SJCRH30 (cell line): ENCODE measurements at regions not wholly inside any gene's neighbourhood (a gene's known extent, or its start where the extent isn't known, plus 50 kb on each side); places are given as distances from the start of the nearest gene placed in this dataset.
"Not testable (repeated sequence)": the region's sequence is repeated elsewhere in the genome, so short reads cannot be mapped to it uniquely, and the experiment has no call there.

Experiments used
- DNase-seq, 2 experiments: peaks; one replicate each; pipeline ENCODE4 v3.0.0-alpha.2; 2015 to 2020
- H3K27ac ChIP-seq: fragments of 250-450 bp; sonication (Bioruptor Pico); 2 replicates; pipeline ENCODE4 v1.5.1; 2020; ENCODE audit warnings: mild to moderate bottlenecking, moderate library complexity
- H3K27me3 ChIP-seq: fragments of 250-450 bp; sonication (Bioruptor Pico); 2 replicates; pipeline ENCODE4 v1.5.1; 2020; ENCODE audit warnings: mild to moderate bottlenecking, moderate library complexity
- H3K36me3 ChIP-seq: fragments of 250-450 bp; sonication (Bioruptor Pico); 2 replicates; pipeline ENCODE4 v1.5.1; 2020; ENCODE audit warnings: mild to moderate bottlenecking, moderate library complexity
- H3K4me1 ChIP-seq: fragments of 250-450 bp; sonication (Bioruptor Pico); 2 replicates; pipeline ENCODE4 v1.5.1; 2020; ENCODE audit warnings: mild to moderate bottlenecking, moderate library complexity
- H3K4me3 ChIP-seq: fragments of 250-450 bp; sonication (Bioruptor Pico); 2 replicates; pipeline ENCODE4 v1.5.1; 2020; ENCODE audit warnings: mild to moderate bottlenecking, moderate library complexity
- H3K9me3 ChIP-seq: fragments of 250-450 bp; sonication (Bioruptor Pico); replicated peaks from 2 replicates; pipeline ENCODE4 v1.5.1; 2020; ENCODE audit warnings: mild to moderate bottlenecking, moderate library complexity

DNA sequence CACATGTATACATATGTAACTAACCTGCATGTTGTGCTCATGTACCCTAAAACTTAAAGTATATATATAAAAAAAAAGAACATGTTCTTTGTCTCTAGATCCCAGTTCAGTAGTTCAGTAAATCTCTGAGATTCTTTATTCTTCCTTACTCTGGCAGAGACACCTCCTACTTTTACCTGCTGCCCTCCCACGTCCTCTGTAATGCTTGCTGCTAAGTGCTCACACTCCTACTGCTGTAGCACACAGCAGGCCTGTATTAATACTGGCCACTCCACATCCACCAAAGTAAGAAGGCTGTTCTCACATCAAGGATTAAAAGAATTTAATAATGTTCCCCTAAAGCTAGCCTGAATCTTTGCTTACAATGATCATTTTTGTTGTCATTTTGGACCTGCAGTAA lies 648.4 kb upstream of the EYS start:
- H3K27ac ChIP-seq, result no peak overlapping the region
- no peaks in the 10 kb centered on the region for H3K36me3 ChIP-seq
- no peak overlapping the region for H3K4me3 ChIP-seq
- no peaks in the 10 kb centered on the region for H3K4me1 ChIP-seq
- no peaks in the 10 kb centered on the region for H3K9me3 ChIP-seq
- no peak for DNase-seq
- no peaks in the 10 kb centered on the region for H3K27me3 ChIP-seq

DNA sequence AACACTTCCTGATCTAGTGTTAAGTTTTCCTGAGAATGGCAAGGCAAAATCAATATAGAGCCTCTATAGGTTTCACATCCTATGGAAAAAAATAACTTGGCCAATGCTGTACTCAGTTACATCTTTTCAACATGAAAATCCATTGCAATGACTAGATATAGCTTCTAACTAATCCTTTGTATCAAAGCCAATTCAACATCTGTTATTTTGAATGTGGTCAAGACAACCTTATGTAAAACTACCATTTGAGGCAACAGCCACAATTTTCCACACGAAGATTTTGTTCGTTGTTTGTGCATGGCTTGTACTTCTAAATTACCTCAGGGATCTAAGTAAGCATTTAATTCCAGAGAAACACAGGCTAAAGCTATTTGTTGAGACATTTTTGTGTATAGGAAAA lies 637.8 kb upstream of the EYS start:
- Histone ChIP-seq H3K27me3 (no peaks in the 10 kb centered on the region), H3K4me3 (no peak overlapping the region), H3K27ac (no peak overlapping the region), H3K4me1 (no peaks in the 10 kb centered on the region), H3K36me3 (no peaks in the 10 kb centered on the region), H3K9me3 (no peaks in the 10 kb centered on the region)
- no peak for DNase-seq

DNA sequence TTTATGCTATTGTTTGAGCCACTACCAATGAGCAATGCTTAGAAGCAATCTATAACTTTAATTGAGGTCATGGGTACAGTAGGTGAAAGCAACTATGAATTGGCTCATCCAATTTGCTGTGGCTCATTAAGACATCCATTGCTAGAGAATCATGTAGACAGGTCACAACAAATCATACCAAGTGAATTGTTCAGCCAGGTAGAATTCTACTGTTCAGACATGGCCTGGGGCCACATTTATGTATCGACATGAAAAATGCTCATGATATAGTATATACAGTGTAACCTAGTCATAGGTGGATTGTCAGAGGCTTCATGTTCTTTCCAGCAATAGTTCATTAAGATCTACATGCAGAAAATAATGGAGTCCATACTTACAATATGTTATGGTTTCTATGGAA lies 633.7 kb upstream of the EYS start:
- no peak overlapping the region for H3K4me3 ChIP-seq
- no peaks in the 10 kb centered on the region for H3K27me3 ChIP-seq
- no peak overlapping the region for H3K27ac ChIP-seq
- no peaks in the 10 kb centered on the region for H3K36me3 ChIP-seq
- no peaks in the 10 kb centered on the region for H3K4me1 ChIP-seq
- H3K9me3 ChIP-seq, result no peaks in the 10 kb centered on the region
- DNase-seq, result no peak

DNA sequence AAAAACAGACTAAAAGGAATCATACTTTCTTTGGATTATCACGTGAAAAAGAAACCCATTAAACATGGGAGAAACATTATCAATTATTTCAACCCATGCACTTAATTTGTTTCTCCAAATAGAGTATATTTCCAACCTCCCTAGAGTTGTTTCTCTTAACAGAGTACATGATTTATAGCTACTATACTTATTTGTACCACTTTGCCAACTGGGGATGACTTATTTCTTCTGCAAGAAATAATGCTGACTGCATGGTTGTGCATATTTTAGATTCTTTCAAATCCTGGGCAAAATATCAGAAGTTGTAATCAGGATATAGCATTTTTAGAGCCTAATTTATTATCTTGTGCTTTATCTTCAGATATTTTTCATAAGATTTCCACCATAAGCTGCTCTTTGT lies 629.1 kb upstream of the EYS start:
- Histone ChIP-seq H3K36me3 (no peaks in the 10 kb centered on the region), H3K4me1 (no peaks in the 10 kb centered on the region), H3K27me3 (no peaks in the 10 kb centered on the region)

DNA sequence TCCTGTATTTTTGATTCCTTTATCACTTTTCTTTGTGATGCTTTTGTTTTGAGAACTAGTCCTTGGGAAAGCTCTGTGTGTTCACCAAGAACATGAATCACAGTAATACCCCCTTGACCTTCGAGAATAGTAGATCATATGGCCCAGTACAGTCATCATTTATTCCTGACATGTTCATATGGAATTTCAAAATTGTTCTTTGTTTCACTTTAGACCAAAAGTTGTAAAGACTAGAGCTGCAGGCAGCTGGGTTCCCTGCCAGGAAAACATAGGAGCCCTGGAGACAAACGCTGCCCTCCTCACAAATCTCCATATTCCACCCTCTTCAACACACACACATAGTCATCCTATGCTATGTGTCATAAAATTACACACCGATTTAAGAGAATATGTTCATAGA lies 621.2 kb upstream of the EYS start:
- Histone ChIP-seq H3K27ac (no peak overlapping the region), H3K36me3 (no peaks in the 10 kb centered on the region), H3K4me3 (no peak overlapping the region), H3K9me3 (no peaks in the 10 kb centered on the region), H3K4me1 (no peaks in the 10 kb centered on the region), H3K27me3 (no peaks in the 10 kb centered on the region)
- DNase-seq, result no peak

More for the DNA sequence above, 629.1 kb upstream of the EYS start:
- Histone ChIP-seq H3K27ac (no peak overlapping the region), H3K4me3 (no peak overlapping the region), H3K9me3 (no peaks in the 10 kb centered on the region)
- no peak for DNase-seq

DNA sequence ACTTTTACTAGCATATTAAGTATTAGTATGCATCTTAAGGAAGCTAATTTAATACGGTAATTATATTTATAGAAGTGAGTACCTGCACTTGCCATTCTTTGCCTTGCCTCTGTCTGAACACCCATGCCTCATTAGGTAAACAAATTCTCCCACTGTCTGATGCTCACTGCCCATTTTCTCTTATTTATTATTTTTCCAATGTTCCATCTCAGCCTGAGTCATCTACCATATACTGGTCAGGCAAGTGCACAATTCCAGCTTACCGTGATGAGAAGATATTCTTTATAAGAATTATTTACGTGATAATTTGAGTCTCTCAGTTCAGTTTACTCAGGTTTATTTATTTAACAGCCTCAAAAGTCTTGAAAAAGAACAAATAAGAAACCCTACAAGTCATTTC lies 619.2 kb upstream of the EYS start:
- no peak for DNase-seq
- H3K27ac ChIP-seq, result no peak overlapping the region
- H3K4me1 ChIP-seq, result no peaks in the 10 kb centered on the region

DNA sequence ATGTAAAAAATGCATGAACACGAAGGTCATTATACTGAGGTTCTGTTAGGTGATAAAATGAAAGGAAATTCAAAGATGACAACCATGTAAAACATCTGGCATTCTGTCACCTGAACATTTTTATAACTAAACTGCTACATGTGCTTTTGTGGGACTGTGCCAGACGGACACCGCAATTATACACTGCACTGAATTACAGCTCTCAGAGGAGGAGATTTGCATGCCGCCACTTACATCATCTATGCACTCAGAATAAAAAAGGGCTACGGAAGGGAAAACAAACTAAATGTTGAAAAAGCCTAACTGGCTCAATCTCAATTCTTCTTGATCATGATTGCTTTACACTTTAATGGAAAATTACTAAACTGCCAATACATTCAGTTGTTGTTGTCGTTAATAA lies 614.0 kb upstream of the EYS start:
- Histone ChIP-seq H3K27me3 (0 out of 2 replicates have a peak, but pooled peaks cover 4% of the 10 kb centered on the region), H3K4me1 (no peaks in the 10 kb centered on the region)
- no peak for DNase-seq

More for the DNA sequence above, 619.2 kb upstream of the EYS start:
- no peak overlapping the region for H3K4me3 ChIP-seq
- H3K36me3 ChIP-seq, result no peaks in the 10 kb centered on the region
- no peaks in the 10 kb centered on the region for H3K9me3 ChIP-seq
- no peaks in the 10 kb centered on the region for H3K27me3 ChIP-seq

DNA sequence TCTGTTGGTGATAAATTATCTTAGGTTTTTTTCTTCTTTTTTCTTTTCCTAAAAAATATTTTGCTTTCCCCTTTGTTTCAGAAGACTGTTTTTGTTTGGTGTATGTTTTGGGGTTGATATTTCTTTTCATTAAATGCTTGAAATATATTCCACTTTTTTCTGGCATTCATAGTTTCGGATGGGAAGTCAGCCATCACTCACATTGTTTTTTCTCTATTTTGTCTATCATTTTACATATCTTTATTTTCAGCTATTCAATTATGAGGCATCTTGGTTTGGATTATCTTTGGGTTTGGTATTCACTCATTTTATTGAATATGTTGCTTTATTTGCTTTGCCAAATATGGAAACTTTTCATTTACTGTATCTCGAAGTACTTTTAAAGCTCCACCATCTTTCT lies 600.5 kb upstream of the EYS start:
- no peak for DNase-seq
- no peak overlapping the region for H3K4me3 ChIP-seq
- peaks cover 5% of the 10 kb centered on the region for H3K9me3 ChIP-seq
- no peak overlapping the region for H3K27ac ChIP-seq
- H3K27me3 ChIP-seq, result no peaks in the 10 kb centered on the region
- no peaks in the 10 kb centered on the region for H3K36me3 ChIP-seq
- no peaks in the 10 kb centered on the region for H3K4me1 ChIP-seq

More for the DNA sequence above, 614.0 kb upstream of the EYS start:
- Histone ChIP-seq H3K9me3 (no peaks in the 10 kb centered on the region), H3K27ac (no peak overlapping the region), H3K36me3 (no peaks in the 10 kb centered on the region), H3K4me3 (no peak overlapping the region)

DNA sequence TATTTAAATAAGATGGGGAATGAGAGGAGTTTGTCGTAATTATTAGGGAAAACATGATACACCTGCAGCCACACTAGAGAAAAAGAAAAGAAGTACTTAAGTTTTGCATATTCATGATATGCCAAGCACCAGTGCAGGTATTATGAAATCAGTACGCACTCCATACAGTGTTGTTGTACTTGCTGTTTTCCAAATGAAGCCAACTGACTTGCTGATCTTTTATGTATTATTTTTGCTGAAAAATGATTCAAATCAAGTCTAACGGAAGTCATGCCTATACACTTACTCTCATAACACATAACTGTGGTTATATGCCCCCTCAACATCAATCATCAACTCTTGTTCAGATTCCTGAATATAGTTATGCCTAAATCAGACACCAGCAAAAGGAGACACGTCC lies 584.9 kb upstream of the EYS start:
- H3K27me3 ChIP-seq, result no peaks in the 10 kb centered on the region
- H3K36me3 ChIP-seq, result no peaks in the 10 kb centered on the region

DNA sequence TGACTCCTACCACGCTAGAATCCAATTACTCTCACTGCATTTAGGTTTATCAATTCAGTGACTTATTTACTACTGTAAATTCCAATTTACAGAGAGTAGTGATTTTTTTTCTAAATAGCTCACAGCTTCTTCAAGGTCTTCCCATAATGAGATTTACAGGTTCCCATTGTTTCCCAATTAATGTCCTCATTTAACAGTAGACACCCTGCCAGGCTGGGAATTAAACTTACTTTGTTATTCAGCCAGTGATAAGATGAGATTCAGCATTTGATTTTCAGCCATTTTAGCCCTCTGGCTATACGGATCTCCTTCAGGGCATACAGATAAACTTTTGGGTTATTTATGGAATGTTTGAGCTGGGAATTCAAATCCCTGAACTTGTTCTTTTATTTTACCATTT lies 582.9 kb upstream of the EYS start:
- Histone ChIP-seq H3K4me3 (no peak overlapping the region), H3K27me3 (no peaks in the 10 kb centered on the region), H3K27ac (no peak overlapping the region), H3K4me1 (no peaks in the 10 kb centered on the region), H3K9me3 (no peaks in the 10 kb centered on the region), H3K36me3 (no peaks in the 10 kb centered on the region)
- DNase-seq, result no peak

More for the DNA sequence above, 584.9 kb upstream of the EYS start:
- H3K9me3 ChIP-seq, result no peaks in the 10 kb centered on the region
- no peak overlapping the region for H3K27ac ChIP-seq
- no peaks in the 10 kb centered on the region for H3K4me1 ChIP-seq
- no peak for DNase-seq
- no peak overlapping the region for H3K4me3 ChIP-seq

DNA sequence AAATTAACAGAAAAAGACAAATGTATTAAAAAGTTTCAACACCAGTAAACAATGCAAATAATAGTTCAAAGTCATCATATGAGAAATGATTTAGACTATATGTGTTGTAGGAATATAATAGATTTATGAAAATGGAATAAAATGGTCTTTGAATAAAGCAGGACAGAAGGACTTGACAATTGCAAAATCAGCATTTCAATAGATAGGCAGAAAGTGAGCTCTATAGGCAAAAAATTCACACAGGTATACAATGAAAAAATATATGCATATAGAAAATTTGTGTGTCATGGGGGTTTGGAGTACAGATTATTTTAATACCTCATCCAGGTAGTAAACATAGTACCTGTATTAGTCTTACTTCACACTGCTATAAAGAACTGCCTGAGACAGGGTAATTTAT lies 571.1 kb upstream of the EYS start:
- Histone ChIP-seq H3K36me3 (no peaks in the 10 kb centered on the region), H3K27ac (no peak overlapping the region), H3K27me3 (no peaks in the 10 kb centered on the region), H3K4me3 (no peak overlapping the region), H3K4me1 (no peaks in the 10 kb centered on the region), H3K9me3 (no peaks in the 10 kb centered on the region)
- DNase-seq, result no peak

DNA sequence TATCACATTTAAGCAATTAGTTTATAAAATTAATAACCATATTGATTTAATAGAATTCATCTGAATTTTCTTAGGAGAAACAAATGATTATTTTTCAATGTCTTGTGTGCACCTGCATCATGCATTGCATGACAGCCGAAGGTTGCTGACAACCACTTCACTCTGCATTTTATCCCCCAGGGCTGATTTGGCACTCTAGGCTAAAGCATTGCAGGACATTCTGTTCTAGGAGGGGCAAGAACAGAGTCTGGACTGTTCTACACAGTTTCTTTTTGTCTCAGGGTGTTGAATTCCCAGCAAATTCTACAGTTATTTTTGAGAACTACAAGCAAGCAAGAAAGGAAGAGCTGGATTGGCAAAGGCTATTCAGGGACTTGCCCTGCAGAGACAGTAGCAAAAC lies 570.4 kb upstream of the EYS start:
- DNase-seq, result no peak
- Histone ChIP-seq H3K4me3 (no peak overlapping the region), H3K9me3 (no peaks in the 10 kb centered on the region)

DNA sequence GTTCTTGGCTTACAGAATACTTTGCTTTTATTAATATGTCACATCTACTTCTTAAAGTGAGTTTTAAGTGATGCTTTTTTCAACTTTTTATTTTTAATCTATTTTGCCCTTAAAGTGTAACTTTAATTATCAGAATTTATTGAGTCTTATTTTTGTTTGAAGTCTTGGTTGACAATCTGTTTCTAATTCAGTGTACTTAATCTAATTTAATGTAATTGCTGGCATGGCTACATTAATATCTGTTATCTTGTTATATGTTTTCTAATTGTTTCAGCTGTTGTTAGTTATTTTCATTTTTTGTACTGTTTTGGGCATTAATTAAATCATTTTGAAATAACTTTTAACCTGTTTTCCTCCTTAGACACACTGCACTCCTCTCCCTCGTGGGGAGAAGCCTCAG lies 558.7 kb upstream of the EYS start:
- no peak for DNase-seq
- Histone ChIP-seq H3K4me1 (no peaks in the 10 kb centered on the region), H3K27ac (no peak overlapping the region), H3K4me3 (no peak overlapping the region), H3K27me3 (no peaks in the 10 kb centered on the region), H3K9me3 (no peaks in the 10 kb centered on the region), H3K36me3 (no peaks in the 10 kb centered on the region)

More for the DNA sequence above, 570.4 kb upstream of the EYS start:
- H3K27ac ChIP-seq, result no peak overlapping the region
- no peaks in the 10 kb centered on the region for H3K4me1 ChIP-seq
- H3K36me3 ChIP-seq, result no peaks in the 10 kb centered on the region
- no peaks in the 10 kb centered on the region for H3K27me3 ChIP-seq

DNA sequence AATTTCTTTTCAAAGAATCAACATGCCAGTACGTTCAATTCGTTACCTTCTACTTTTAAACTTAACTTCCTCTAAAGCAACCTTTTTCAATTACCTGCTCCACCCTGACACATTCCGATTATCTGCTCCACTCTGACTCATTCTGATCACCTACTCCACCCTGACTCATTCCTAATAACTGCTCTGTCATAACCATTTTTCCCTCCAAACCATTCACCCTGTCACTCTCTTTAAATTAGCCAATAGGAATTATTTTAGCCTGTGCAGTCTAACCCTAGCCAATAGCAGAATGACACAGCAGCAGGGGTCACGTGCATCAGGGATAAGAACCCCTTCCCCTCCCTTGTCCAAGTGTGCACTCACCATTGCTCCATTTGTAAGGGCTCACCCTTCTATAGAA lies 557.4 kb upstream of the EYS start:
- Histone ChIP-seq H3K36me3 (no peaks in the 10 kb centered on the region), H3K4me1 (no peaks in the 10 kb centered on the region), H3K27me3 (no peaks in the 10 kb centered on the region), H3K9me3 (no peaks in the 10 kb centered on the region), H3K4me3 (no peak overlapping the region), H3K27ac (no peak overlapping the region)
- no peak for DNase-seq

DNA sequence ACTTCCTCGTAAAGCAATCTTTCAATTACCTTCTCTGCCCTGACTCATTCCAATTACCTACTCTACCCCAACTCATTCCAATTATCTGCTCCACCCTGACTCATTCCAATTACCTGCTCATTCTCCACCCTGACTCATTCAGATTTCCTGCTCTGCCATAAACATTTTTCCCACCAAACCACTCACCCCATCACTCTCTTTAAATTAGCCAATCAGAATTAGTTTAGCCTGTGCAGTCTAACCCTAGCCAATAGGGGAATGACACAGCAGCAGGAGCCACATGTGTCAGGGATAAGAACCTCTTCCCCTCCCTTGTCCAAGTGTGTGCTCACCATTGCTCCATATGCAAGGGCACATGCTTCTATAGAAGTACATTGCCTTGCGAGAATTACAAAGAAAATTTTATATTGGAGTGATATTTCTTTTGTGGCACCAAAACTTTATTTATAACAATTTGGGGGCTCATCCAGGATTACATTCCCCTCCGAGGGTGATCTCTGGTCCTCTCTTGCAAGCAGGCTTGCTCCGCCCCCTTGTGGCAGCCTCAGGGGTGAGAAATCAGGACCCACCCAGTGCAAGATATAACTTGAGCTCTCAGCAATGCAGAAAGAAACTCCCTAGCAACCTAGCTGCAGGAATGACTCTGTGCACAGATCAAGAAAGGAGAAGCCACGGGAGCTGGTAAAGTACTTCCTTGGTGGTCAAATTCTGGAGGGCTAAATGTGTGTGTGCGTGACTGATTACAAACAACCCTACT lies 551.9 kb upstream of the EYS start:
- H3K36me3 ChIP-seq, H3K4me3 ChIP-seq, H3K27me3 ChIP-seq, H3K27ac ChIP-seq, DNase-seq, H3K9me3 ChIP-seq, H3K4me1 ChIP-seq: not testable (repeated sequence)

DNA sequence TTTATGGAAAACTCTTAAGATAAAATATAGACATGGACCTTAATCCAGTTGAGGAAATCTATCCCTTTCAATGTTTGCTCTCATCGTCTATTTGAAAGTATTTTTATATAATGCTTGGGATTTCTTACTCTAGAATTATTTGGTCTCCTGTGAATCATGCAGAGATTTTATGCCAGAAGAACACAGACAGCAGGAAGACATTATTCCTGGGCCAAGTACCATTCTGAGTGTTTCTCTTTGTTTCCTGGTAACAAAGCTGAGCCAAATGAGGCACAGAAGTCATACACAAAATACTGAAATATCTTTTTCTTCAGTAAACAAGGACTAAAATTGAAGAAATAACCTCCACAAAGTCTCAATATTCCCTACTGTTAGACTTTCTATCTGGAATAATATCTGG lies 538.2 kb upstream of the EYS start:
- DNase-seq, result no peak
- Histone ChIP-seq H3K27ac (no peak overlapping the region), H3K36me3 (no peaks in the 10 kb centered on the region), H3K4me3 (no peak overlapping the region), H3K4me1 (no peaks in the 10 kb centered on the region), H3K27me3 (no peaks in the 10 kb centered on the region), H3K9me3 (no peaks in the 10 kb centered on the region)
